ENCODE measurements at regions not wholly inside any gene's neighbourhood (a gene's known extent, or its start where the extent isn't known, plus 50 kb on each side); places are given as distances from the start of the nearest gene placed in this dataset.

DNA sequence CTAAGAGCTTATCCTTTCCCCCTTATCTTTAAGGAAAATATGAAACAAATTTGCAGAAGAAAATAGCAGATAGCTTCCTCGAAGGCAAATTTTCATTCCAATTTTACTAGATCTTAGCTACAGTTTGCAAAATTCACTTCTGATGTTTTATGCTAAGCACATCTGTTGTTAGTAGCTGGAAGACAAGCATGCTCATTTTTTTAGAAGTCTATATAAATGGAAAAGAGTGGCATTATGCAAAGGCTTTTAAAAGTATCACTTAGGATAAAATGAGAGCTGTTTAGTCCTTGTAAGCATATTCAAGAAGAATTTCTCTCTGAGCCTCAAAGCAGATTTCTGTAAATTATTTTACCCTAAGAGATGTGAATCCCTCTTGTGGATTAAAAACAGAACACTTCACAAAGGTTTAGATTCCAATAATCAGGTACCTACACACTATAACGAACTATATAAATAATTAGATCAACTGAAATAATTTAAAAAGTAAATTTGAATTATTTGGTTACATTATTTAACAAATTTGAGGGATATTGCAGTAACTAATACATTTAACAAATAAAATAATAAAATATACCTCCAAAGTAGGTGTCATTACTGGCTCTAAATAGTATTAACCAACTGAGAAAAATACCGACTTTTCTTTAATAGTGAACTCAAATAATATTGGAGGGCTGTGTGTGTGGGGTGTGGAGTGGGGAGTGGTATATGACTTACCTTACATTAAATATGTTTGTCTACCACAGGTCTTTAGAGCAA is 307.1 kb downstream of the SEMA3D start:
- TF ChIP-seq, protein P1, sequence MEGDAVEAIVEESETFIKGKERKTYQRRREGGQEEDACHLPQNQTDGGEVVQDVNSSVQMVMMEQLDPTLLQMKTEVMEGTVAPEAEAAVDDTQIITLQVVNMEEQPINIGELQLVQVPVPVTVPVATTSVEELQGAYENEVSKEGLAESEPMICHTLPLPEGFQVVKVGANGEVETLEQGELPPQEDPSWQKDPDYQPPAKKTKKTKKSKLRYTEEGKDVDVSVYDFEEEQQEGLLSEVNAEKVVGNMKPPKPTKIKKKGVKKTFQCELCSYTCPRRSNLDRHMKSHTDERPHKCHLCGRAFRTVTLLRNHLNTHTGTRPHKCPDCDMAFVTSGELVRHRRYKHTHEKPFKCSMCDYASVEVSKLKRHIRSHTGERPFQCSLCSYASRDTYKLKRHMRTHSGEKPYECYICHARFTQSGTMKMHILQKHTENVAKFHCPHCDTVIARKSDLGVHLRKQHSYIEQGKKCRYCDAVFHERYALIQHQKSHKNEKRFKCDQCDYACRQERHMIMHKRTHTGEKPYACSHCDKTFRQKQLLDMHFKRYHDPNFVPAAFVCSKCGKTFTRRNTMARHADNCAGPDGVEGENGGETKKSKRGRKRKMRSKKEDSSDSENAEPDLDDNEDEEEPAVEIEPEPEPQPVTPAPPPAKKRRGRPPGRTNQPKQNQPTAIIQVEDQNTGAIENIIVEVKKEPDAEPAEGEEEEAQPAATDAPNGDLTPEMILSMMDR (IDR thresholded peaks at IDR 0.05; ENCODE audit: poor library complexity): no peak
- no peak for TF ChIP-seq EZH2 (IDR thresholded peaks at IDR 0.05; ENCODE audit: borderline replicate concordance)
